Trophoblast cell (in vitro differentiated cells and primary cell): ENCODE measurements at regions not wholly inside any gene's neighbourhood (a gene's known extent, or its start where the extent isn't known, plus 50 kb on each side); places are given as distances from the start of the nearest gene placed in this dataset.
A peak's percentile ranks its signal among the peaks of the same experiment; 100 is the strongest.

ENCODE experiments used
- DNase-seq, 2 donors: peaks; one replicate each; pipeline ENCODE4 v3.0.0-alpha.2; 2016
- H2AFZ ChIP-seq: 2 replicates; pipeline ENCODE4 v1.6.1; 2013; ENCODE audit warnings: low read length, moderate library complexity, mild to moderate bottlenecking; ENCODE audit not compliant: insufficient read depth, poor library complexity
- H2AK5ac ChIP-seq: 2 replicates; pipeline ENCODE4 v1.6.1; 2013; ENCODE audit warnings: mild to moderate bottlenecking, low read length
- H2BK120ac ChIP-seq: 2 replicates; pipeline ENCODE4 v1.6.1; 2013; ENCODE audit warnings: low read length, mild to moderate bottlenecking, moderate library complexity; ENCODE audit not compliant: insufficient read depth, poor library complexity
- H2BK12ac ChIP-seq: 2 replicates; pipeline ENCODE4 v1.6.1; 2013; ENCODE audit warnings: mild to moderate bottlenecking, low read length, moderate library complexity
- H2BK5ac ChIP-seq: 2 replicates; pipeline ENCODE4 v1.6.1; 2013; ENCODE audit warnings: low read length, low read depth, moderate library complexity, mild to moderate bottlenecking; ENCODE audit not compliant: poor library complexity
- H3K14ac ChIP-seq: 2 replicates; pipeline ENCODE4 v1.6.1; 2013; ENCODE audit warnings: mild to moderate bottlenecking, low read length
- H3K18ac ChIP-seq: 2 replicates; pipeline ENCODE4 v1.6.1; 2013; ENCODE audit warnings: mild to moderate bottlenecking, low read length
- H3K23ac ChIP-seq: 2 replicates; pipeline ENCODE4 v1.6.1; 2013; ENCODE audit warnings: low read length
- H3K27ac ChIP-seq: 2 replicates; pipeline ENCODE4 v1.5.1; 2013; ENCODE audit warnings: low read depth, mild to moderate bottlenecking, inconsistent platforms, low read length, moderate library complexity
- H3K27me3 ChIP-seq: 2 replicates; pipeline ENCODE4 v1.6.1; 2013; ENCODE audit warnings: inconsistent platforms, mild to moderate bottlenecking, low read length, moderate library complexity; ENCODE audit not compliant: insufficient read depth
- H3K36me3 ChIP-seq, 2 experiments: 1 replicate in 1 of 2; 2 replicates in 1 of 2; pipeline ENCODE4 v1.6.1; 2013; ENCODE audit warnings: low read length in 2 of 2, mild to moderate bottlenecking in 2 of 2, moderate library complexity in 1 of 2; ENCODE audit not compliant: insufficient read depth in 2 of 2, control insufficient read depth in 1 of 2
- H3K4ac ChIP-seq: 2 replicates; pipeline ENCODE4 v1.6.1; 2013; ENCODE audit warnings: low read depth, mild to moderate bottlenecking, low read length, moderate library complexity
- H3K4me1 ChIP-seq, 2 experiments: 1 replicate in 1 of 2; 2 replicates in 1 of 2; pipeline ENCODE4 v1.6.1; 2013; ENCODE audit warnings: low read length in 2 of 2, mild to moderate bottlenecking in 2 of 2, moderate library complexity in 1 of 2; ENCODE audit not compliant: insufficient read depth in 2 of 2, control insufficient read depth in 1 of 2
- H3K4me2 ChIP-seq: 2 replicates; pipeline ENCODE4 v1.6.1; 2013; ENCODE audit warnings: inconsistent platforms, mild to moderate bottlenecking, low read length, moderate library complexity
- H3K4me3 ChIP-seq: 2 replicates; pipeline ENCODE4 v1.5.1; 2013; ENCODE audit warnings: mild to moderate bottlenecking, low read depth, low read length, inconsistent platforms
- H3K79me1 ChIP-seq: one replicate; pipeline ENCODE4 v1.6.1; 2013; ENCODE audit warnings: low read length
- H3K79me2 ChIP-seq: 2 replicates; pipeline ENCODE4 v1.6.1; 2013; ENCODE audit warnings: low read length, mild to moderate bottlenecking; ENCODE audit not compliant: control insufficient read depth, insufficient read depth, poor library complexity
- H3K9ac ChIP-seq: 2 replicates; pipeline ENCODE4 v1.6.1; 2013; ENCODE audit warnings: mild to moderate bottlenecking, low read length
- H3K9me3 ChIP-seq: 2 replicates; pipeline ENCODE4 v1.6.1; 2013; ENCODE audit warnings: low read depth, mild to moderate bottlenecking, control low read depth, inconsistent platforms, low read length; ENCODE audit not compliant: insufficient read depth
- H4K12ac ChIP-seq: 2 replicates; pipeline ENCODE4 v1.6.1; 2013; ENCODE audit warnings: low read depth, mild to moderate bottlenecking, low read length, moderate library complexity
- H4K8ac ChIP-seq: 2 replicates; pipeline ENCODE4 v1.6.1; 2013; ENCODE audit warnings: low read depth, mild to moderate bottlenecking, low read length, moderate library complexity
- H4K91ac ChIP-seq: one replicate; pipeline ENCODE4 v1.6.1; 2013; ENCODE audit warnings: low read depth, mild to moderate bottlenecking, low read length, moderate library complexity
- WGBS: extraction: QIAGEN DNeasy Blood & Tissue Kit; methylation state at CpG from one replicate; pipeline ENCODE4 v1.1.7; 2013; ENCODE audit warnings: missing lambda C conversion rate; ENCODE audit not compliant: insufficient read length, insufficient coverage; ENCODE audit errors: extremely low coverage; 5-methylcytosine and 5-hydroxymethylcytosine counted together

- Histone ChIP-seq H3K36me3 (no peaks in the 10 kb centered on the region), H2BK12ac (no peak overlapping the region), H3K14ac (no peak overlapping the region), H3K4me3 (no peak overlapping the region), H4K12ac (no peak overlapping the region), H3K4ac (no peak overlapping the region), H3K23ac (no peak overlapping the region), H3K9me3 (no peaks in the 10 kb centered on the region), H2AK5ac (no peak overlapping the region), H2BK120ac (no peak overlapping the region), H2BK5ac (no peak overlapping the region), H3K27me3 (no peaks in the 10 kb centered on the region), H3K18ac (no peak overlapping the region), H3K4me2 (no peak overlapping the region), H3K27ac (no peak overlapping the region), H3K9ac (no peak overlapping the region), H3K79me1 (no peaks in the 10 kb centered on the region), H4K91ac (no peak overlapping the region), H2AFZ (no peak overlapping the region), H3K4me1 (no peaks in the 10 kb centered on the region), H3K79me2 (no peaks in the 10 kb centered on the region), H4K8ac (no peak overlapping the region)
- DNase-seq, result peak in 1 of 2 donors; percentile 17
- WGBS, result no CpG with 5 or more reads among the region's 1 CpG
Measured at GRCh38 chr7:121599887-121600286, 203.8 kb upstream of the FAM3C start.

GRCh38 chr7:121595758-121596696 lies 199.9 kb upstream of the FAM3C start:
- Histone ChIP-seq H3K36me3 (no peaks in the 10 kb centered on the region), H3K27ac (no peak overlapping the region), H3K14ac (no peak overlapping the region), H3K9ac (no peak overlapping the region), H3K18ac (no peak overlapping the region), H2AFZ (no peak overlapping the region), H4K12ac (no peak overlapping the region), H4K8ac (no peak overlapping the region), H3K23ac (no peak overlapping the region), H3K9me3 (no peaks in the 10 kb centered on the region), H3K4me2 (no peak overlapping the region), H3K79me2 (no peaks in the 10 kb centered on the region), H3K79me1 (no peaks in the 10 kb centered on the region), H3K4me3 (no peak overlapping the region), H2BK120ac (no peak overlapping the region), H4K91ac (no peak overlapping the region), H3K4ac (no peak overlapping the region), H3K4me1 (no peaks in the 10 kb centered on the region), H3K27me3 (no peaks in the 10 kb centered on the region), H2BK5ac (no peak overlapping the region), H2AK5ac (no peak overlapping the region), H2BK12ac (no peak overlapping the region)
- no peak for DNase-seq
- WGBS, result no CpG with 5 or more reads among the region's 5 CpGs

GRCh38 chr7:121591926-121592325 lies 195.8 kb upstream of the FAM3C start:
- no peak overlapping the region for H2BK5ac ChIP-seq
- H3K23ac ChIP-seq, result no peak overlapping the region
- H3K79me2 ChIP-seq, result no peaks in the 10 kb centered on the region
- no peak overlapping the region for H3K4me3 ChIP-seq
- no peaks in the 10 kb centered on the region for H3K79me1 ChIP-seq
- H3K4ac ChIP-seq, result no peak overlapping the region
- no peak for DNase-seq
- no peak overlapping the region for H4K12ac ChIP-seq
- no CpG with 5 or more reads among the region's 3 CpGs for WGBS
- H3K27ac ChIP-seq, result no peak overlapping the region
- H3K9me3 ChIP-seq, result no peaks in the 10 kb centered on the region
- H2AK5ac ChIP-seq, result no peak overlapping the region
- no peak overlapping the region for H2BK12ac ChIP-seq
- H4K8ac ChIP-seq, result no peak overlapping the region
- no peak overlapping the region for H2BK120ac ChIP-seq
- H3K18ac ChIP-seq, result no peak overlapping the region
- no peak overlapping the region for H3K14ac ChIP-seq
- H3K36me3 ChIP-seq, result no peaks in the 10 kb centered on the region
- H4K91ac ChIP-seq, result no peak overlapping the region
- no peaks in the 10 kb centered on the region for H3K27me3 ChIP-seq
- no peaks in the 10 kb centered on the region for H3K4me1 ChIP-seq
- no peak overlapping the region for H3K4me2 ChIP-seq
- no peak overlapping the region for H2AFZ ChIP-seq
- H3K9ac ChIP-seq, result no peak overlapping the region

GRCh38 chr7:121587435-121587834 lies 191.3 kb upstream of the FAM3C start:
- no CpG with 5 or more reads among the region's 5 CpGs for WGBS
- no peak for DNase-seq
- no peak overlapping the region for H4K8ac ChIP-seq
- H3K4me3 ChIP-seq, result no peak overlapping the region
- no peak overlapping the region for H2BK5ac ChIP-seq
- no peak overlapping the region for H4K12ac ChIP-seq
- H3K27me3 ChIP-seq, result no peaks in the 10 kb centered on the region
- no peaks in the 10 kb centered on the region for H3K79me1 ChIP-seq
- H3K14ac ChIP-seq, result no peak overlapping the region
- no peak overlapping the region for H2BK120ac ChIP-seq
- H4K91ac ChIP-seq, result no peak overlapping the region
- no peak overlapping the region for H3K4me2 ChIP-seq
- H3K9ac ChIP-seq, result no peak overlapping the region
- H3K9me3 ChIP-seq, result no peaks in the 10 kb centered on the region
- no peak overlapping the region for H3K27ac ChIP-seq
- no peaks in the 10 kb centered on the region for H3K36me3 ChIP-seq
- no peak overlapping the region for H2AFZ ChIP-seq
- no peak overlapping the region for H3K18ac ChIP-seq
- no peak overlapping the region for H2BK12ac ChIP-seq
- no peaks in the 10 kb centered on the region for H3K4me1 ChIP-seq
- H3K79me2 ChIP-seq, result no peaks in the 10 kb centered on the region
- H2AK5ac ChIP-seq, result no peak overlapping the region
- no peak overlapping the region for H3K23ac ChIP-seq
- H3K4ac ChIP-seq, result no peak overlapping the region
